ENCODE measurements at regions not wholly inside any gene's neighbourhood (a gene's known extent, or its start where the extent isn't known, plus 50 kb on each side); places are given as distances from the start of the nearest gene placed in this dataset.

GRCh38 chr3:23083701-23084100, 119.4 kb upstream of the UBE2E2 start:
- TF ChIP-seq CTCF (IDR thresholded peaks at IDR 0.05) = no peak
- Histone ChIP-seq H3K4me1 (peaks cover 0 to 3% of the 10 kb centered on the region in 2 donors), H3K9me3 (no peaks in the 10 kb centered on the region), H3K36me3 (no peaks in the 10 kb centered on the region), H3K4me3 (no peak overlapping the region), H3K27me3 (no peaks in the 10 kb centered on the region), H3K27ac (no peak overlapping the region)
- no peak for DNase-seq
- ATAC-seq = no peak
- intact Hi-C loops (cut with DNase I) = no loop called here

GRCh38 chr3:23084367-23084766, 118.8 kb upstream of the UBE2E2 start:
- ATAC-seq (no peak), DNase-seq (no peak)
- H3K4me3 ChIP-seq = no peak overlapping the region
- no peaks in the 10 kb centered on the region for H3K36me3 ChIP-seq
- H3K27me3 ChIP-seq = no peaks in the 10 kb centered on the region
- no peak for TF ChIP-seq CTCF (IDR thresholded peaks at IDR 0.05)
- peaks cover 0 to 3% of the 10 kb centered on the region in 2 donors for H3K4me1 ChIP-seq
- no peak overlapping the region for H3K27ac ChIP-seq
- H3K9me3 ChIP-seq = no peaks in the 10 kb centered on the region
- intact Hi-C loops (cut with DNase I) = no loop called here

- DNase-seq (no peak), ATAC-seq (no peak)
- no peak overlapping the region for H3K27ac ChIP-seq
- intact Hi-C loops (cut with DNase I) = no loop called here
- H3K36me3 ChIP-seq = no peaks in the 10 kb centered on the region
- TF ChIP-seq CTCF (IDR thresholded peaks at IDR 0.05) = no peak
- H3K4me3 ChIP-seq = no peak overlapping the region
- H3K4me1 ChIP-seq = peaks cover 0 to 3% of the 10 kb centered on the region in 2 donors
- no peaks in the 10 kb centered on the region for H3K27me3 ChIP-seq
- no peaks in the 10 kb centered on the region for H3K9me3 ChIP-seq
These were observed 117.9 kb upstream of the UBE2E2 start for GRCh38 chr3:23085261-23085660.

- H3K4me3 ChIP-seq = no peak overlapping the region
- H3K36me3 ChIP-seq = no peaks in the 10 kb centered on the region
- H3K4me1 ChIP-seq = peaks cover 0 to 3% of the 10 kb centered on the region in 2 donors
- TF ChIP-seq CTCF (IDR thresholded peaks at IDR 0.05) = no peak
- H3K27me3 ChIP-seq = no peaks in the 10 kb centered on the region
- ATAC-seq (no peak), DNase-seq (no peak)
- intact Hi-C loops (cut with DNase I) = no loop called here
- no peaks in the 10 kb centered on the region for H3K9me3 ChIP-seq
- H3K27ac ChIP-seq = no peak overlapping the region
These were observed 116.8 kb upstream of the UBE2E2 start for GRCh38 chr3:23086331-23086730.

- intact Hi-C loops (cut with DNase I) = no loop called here
- no peaks in the 10 kb centered on the region for H3K36me3 ChIP-seq
- no peaks in the 10 kb centered on the region for H3K9me3 ChIP-seq
- H3K4me1 ChIP-seq = peaks cover 0 to 3% of the 10 kb centered on the region in 2 donors
- ATAC-seq (no peak), DNase-seq (no peak)
- H3K4me3 ChIP-seq = no peak overlapping the region
- TF ChIP-seq CTCF (IDR thresholded peaks at IDR 0.05) = no peak
- no peak overlapping the region for H3K27ac ChIP-seq
- no peaks in the 10 kb centered on the region for H3K27me3 ChIP-seq
These were observed 116.3 kb upstream of the UBE2E2 start for GRCh38 chr3:23086831-23087230.

Data from left lung (tissue), 4 donors.